ENCODE measurements at regions not wholly inside any gene's neighbourhood (a gene's known extent, or its start where the extent isn't known, plus 50 kb on each side); places are given as distances from the start of the nearest gene placed in this dataset.

DNA sequence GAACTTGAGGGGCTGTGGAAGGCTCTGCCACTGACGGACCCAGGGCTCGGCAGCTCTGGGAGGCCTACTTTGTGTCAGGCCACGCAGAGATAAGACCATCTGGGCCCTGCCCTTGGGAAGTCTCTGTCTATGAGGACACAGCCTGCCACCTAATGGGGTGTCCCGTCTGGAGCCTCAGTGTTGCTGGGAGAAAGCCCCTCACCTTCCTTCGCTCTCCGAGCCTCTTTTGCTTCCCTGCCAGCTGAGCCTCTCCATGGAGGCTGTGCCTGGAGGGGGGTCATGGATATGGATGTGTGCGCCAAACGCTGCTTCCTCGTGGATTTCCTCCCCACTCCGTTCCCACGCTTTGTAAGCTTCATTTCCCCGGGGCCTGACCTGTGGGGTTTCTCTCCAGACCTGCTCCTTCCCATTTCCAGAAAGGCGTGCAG is 228.8 kb downstream of the SEC14L1 start:
- no peak for DNase-seq
- in situ Hi-C loops (cut with HindIII; ENCODE audit: low pct_ligation_motif_present, low pct_unique_long_range_greater_than_20kb, low sequenced_read_pairs): no loop called here

DNA sequence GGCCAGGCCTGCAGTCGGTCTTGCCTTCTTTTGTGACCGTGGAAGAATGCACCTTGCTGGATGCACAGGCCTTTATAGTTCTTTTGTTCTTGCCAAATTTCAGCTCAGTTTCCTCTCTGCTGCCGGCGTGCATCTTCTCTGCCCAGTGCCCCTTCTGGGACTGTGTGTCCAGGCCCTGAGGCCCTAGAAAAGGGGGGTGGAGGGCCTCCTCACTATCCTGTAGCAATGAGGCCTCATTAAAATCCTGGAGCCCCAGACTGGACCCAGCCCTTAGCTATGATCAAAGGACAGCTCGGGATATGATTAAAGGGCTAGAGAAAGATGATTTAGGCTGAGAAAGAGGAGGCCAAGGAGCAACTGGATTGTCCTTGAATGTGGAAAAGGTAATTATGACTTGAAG is 229.8 kb downstream of the SEC14L1 start:
- no peak for DNase-seq

DNA sequence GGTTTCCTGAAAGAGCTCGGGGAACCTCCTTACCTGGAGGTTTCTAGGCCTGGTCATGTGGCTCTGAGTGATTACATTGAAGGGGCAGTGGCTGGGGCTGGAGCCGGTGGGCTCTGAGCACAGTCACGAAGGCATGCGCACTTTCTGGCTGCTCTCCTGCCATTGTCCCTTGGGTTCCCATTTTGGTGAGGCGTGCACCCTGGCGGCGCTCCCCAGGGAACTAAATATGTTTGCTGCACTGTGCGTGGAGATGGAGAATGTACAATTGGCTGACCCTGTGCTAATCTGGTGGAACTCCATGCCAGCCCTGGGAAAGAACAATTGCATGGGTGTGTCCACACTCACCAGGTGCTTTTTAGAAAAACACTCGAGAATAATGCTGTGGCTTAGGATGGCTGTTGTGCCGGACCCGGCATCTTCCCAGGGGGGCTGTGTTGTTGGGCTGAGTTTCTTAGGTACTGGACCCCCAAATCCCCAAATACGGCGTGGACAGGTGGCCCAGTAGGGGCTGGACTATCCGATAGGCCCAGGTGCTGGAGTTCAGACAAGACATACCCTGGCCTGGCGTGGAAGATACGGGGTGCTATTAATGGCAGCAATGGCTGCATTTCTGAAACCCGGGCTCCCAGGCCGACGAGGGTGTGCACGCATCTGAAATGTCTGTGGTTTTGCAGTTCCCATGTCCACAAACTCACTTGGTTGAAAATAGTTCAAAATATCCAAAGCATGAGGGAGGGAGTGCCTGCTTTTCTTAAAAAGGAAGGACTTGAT is 230.5 kb downstream of the SEC14L1 start:
- no peak for DNase-seq
- in situ Hi-C loops (cut with HindIII; ENCODE audit: low pct_ligation_motif_present, low pct_unique_long_range_greater_than_20kb, low sequenced_read_pairs): no loop called here

More for the DNA sequence above, 229.8 kb downstream of the SEC14L1 start:
- in situ Hi-C loops (cut with HindIII; ENCODE audit: low pct_ligation_motif_present, low pct_unique_long_range_greater_than_20kb, low sequenced_read_pairs): no loop called here

DNA sequence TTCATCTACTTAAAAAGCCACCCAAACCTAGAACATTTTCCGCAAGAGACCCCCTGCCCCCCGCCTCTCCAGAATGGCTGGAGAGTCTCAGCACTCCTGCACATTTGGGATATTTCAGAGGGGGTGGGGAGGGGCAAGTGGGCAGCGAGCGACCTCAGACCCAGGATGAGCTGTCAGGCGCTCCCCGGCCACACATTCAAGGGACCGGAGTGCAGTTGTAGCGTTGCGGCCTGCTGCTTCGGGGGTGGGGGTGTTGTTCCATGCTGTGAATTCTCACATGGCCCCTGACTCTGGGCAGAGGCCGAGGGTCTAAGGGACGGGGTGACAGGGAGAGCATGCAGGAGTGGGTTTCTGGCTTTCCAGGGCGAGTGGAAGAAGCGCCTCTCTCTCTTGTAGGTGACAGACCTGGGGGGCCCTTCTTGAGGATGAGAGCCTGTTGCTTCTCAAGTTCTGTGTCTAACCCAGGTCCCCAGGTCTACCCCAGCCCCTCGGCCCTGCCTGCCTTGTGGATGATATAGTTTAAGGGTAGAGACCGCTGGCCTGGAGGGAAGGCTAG is 231.2 kb downstream of the SEC14L1 start:
- in situ Hi-C loops (cut with HindIII; ENCODE audit: low pct_ligation_motif_present, low pct_unique_long_range_greater_than_20kb, low sequenced_read_pairs): no loop called here
- no peak for DNase-seq

DNA sequence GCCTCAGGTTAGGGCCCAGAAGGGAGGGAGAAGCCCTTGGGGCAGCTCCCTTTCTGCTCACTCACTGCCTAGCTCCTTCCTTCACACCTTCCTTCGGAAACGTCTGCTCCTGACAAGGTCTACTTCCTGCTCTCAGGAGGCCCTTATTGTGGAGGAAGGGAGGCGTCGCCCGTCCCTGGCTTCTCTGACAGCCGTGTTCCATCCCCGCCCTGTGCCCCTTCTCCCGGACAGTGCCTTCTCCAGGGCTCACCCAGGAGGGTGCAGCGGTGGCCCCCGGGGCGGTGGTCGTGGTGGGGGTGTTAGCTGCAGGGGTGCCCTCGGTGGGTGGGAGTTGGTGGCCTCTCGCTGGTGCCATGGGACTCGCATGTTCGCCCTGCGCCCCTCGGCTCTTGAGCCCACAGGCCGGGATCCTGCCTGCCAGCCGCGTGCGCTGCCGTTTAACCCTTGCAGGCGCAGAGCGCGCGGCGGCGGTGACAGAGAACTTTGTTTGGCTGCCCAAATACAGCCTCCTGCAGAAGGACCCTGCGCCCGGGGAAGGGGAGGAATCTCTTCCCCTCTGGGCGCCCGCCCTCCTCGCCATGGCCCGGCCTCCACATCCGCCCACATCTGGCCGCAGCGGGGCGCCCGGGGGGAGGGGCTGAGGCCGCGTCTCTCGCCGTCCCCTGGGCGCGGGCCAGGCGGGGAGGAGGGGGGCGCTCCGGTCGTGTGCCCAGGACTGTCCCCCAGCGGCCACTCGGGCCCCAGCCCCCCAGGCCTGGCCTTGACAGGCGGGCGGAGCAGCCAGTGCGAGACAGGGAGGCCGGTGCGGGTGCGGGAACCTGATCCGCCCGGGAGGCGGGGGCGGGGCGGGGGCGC is 231.9 kb downstream of the SEC14L1 start:
- in situ Hi-C loops (cut with HindIII; ENCODE audit: low pct_ligation_motif_present, low pct_unique_long_range_greater_than_20kb, low sequenced_read_pairs): no loop called here
- DNase-seq: no peak

DNA sequence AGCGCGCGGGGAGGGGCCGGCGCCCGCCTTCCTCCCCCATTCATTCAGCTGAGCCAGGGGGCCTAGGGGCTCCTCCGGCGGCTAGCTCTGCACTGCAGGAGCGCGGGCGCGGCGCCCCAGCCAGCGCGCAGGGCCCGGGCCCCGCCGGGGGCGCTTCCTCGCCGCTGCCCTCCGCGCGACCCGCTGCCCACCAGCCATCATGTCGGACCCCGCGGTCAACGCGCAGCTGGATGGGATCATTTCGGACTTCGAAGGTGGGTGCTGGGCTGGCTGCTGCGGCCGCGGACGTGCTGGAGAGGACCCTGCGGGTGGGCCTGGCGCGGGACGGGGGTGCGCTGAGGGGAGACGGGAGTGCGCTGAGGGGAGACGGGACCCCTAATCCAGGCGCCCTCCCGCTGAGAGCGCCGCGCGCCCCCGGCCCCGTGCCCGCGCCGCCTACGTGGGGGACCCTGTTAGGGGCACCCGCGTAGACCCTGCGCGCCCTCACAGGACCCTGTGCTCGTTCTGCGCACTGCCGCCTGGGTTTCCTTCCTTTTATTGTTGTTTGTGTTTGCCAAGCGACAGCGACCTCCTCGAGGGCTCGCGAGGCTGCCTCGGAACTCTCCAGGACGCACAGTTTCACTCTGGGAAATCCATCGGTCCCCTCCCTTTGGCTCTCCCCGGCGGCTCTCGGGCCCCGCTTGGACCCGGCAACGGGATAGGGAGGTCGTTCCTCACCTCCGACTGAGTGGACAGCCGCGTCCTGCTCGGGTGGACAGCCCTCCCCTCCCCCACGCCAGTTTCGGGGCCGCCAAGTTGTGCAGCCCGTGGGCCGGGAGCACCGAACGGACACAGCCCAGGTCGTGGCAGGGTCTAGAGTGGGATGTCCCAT is 232.8 kb downstream of the SEC14L1 start:
- in situ Hi-C loops (cut with HindIII; ENCODE audit: low pct_ligation_motif_present, low pct_unique_long_range_greater_than_20kb, low sequenced_read_pairs): no loop called here
- DNase-seq: no peak

DNA sequence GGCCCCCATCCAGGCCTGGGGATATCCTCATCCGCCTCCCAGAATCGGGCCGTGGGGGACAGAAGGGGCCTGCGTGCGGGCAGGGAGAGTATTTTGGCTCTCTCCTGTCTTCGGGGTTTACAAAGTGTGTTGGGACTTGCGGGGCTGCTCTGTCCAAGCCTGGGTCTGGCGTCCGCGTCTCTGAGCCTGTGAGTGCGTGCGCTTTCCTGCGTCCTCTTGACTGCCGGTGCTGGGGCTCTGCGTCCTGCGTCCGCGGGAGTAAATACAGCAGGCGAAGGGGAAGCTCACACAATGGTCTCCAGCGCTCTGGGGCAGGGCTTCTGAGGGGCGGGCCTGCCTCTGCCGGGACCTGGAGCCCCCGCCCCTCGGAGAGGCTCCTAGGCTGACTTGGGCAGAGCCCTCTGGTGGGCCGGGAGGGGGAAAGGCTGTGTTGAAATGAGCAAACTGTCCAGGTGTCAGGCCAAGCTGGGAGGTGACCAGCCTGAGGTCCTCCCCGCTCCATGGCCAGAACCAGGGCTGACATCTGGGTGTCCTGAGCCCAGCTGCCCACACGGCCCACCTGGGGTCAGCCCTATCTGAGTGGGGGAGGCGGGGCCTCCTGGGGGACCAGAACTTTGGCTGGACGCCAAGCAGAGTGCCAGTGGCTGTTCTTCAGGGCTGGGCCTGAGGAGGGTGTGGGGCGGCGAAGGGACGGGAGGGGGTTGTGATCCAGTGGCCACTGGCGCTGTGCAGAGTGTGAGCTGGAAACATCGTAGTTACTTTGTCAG is 233.6 kb downstream of the SEC14L1 start:
- DNase-seq: no peak
- in situ Hi-C loops (cut with HindIII; ENCODE audit: low pct_ligation_motif_present, low pct_unique_long_range_greater_than_20kb, low sequenced_read_pairs): no loop called here

DNA sequence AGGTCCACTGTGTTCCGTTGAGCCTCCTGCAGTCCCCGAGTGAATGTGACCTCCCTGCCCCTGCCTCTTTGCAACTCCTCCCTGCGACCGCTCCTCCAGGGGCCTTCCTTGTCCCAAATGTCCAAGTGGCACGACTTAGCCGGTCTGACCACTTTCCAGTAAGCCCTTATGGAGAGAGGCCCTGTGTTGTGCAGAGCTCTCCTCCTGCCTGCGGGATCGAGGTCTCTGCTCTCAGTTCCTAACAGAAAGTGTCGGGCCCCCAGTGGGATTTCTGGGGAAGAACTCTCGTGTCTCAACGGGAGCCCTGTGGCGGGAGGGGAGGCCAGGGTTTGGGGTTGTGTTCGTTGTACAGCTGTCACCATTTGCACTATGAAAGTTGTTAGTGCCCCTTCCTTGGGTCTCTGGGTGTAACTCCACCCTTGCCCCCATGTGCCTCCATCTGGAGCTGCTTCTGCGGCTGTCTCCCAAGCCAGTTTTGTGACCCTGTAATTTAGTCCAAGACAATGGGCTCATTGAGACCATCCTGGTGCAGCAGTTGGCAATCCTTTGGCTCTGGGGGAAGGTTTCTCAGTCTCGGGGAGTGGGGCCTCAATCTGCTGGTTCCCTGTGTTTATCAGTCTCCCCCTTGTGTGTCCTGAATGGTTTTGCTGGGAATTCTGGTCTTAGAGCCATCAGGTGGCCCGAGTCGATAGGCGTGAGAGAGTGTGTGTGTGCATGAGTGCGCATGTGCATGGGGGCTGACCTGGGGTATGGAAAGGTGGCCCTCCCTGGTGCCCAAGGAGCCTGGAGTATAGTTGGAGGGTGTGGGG is 234.5 kb downstream of the SEC14L1 start:
- DNase-seq: no peak
- in situ Hi-C loops (cut with HindIII; ENCODE audit: low pct_ligation_motif_present, low pct_unique_long_range_greater_than_20kb, low sequenced_read_pairs): no loop called here

DNA sequence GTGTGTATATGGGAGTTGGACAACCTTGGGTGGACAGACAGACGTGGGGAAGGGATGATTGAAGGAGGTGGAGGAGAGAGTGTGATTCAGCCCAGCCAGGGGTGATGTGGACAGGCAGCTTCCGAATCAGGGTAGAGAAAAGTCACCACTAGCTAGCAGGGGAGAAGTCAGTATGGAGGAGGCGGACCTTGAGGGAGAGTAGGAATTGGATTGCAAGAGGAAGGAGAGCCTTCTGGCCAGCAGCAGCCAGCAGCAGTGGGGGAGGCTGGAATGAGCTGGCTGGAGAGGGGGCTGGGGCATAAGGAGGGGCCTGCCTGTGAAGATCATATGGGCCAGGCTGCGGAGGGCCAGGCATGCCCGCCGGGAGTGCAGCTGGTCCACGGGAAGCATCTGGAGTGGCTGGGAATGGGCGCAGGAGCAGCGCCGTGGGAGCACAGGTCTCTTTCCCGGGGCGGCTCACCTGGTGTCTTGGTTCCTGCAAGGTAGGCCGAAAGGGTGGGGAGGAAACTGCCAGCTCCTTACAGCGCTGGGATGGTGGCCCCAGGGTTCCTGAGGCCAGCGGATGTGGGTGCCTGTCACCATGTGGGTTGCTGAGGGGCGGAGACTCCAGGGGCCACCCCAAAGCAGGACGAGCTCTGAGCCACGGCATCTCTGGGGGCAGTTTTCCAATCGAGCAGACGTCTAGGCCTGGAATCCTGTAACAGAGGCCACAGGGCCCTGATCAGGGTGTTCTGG is 235.3 kb downstream of the SEC14L1 start:
- DNase-seq: no peak
- in situ Hi-C loops (cut with HindIII; ENCODE audit: low pct_ligation_motif_present, low pct_unique_long_range_greater_than_20kb, low sequenced_read_pairs): no loop called here

DNA sequence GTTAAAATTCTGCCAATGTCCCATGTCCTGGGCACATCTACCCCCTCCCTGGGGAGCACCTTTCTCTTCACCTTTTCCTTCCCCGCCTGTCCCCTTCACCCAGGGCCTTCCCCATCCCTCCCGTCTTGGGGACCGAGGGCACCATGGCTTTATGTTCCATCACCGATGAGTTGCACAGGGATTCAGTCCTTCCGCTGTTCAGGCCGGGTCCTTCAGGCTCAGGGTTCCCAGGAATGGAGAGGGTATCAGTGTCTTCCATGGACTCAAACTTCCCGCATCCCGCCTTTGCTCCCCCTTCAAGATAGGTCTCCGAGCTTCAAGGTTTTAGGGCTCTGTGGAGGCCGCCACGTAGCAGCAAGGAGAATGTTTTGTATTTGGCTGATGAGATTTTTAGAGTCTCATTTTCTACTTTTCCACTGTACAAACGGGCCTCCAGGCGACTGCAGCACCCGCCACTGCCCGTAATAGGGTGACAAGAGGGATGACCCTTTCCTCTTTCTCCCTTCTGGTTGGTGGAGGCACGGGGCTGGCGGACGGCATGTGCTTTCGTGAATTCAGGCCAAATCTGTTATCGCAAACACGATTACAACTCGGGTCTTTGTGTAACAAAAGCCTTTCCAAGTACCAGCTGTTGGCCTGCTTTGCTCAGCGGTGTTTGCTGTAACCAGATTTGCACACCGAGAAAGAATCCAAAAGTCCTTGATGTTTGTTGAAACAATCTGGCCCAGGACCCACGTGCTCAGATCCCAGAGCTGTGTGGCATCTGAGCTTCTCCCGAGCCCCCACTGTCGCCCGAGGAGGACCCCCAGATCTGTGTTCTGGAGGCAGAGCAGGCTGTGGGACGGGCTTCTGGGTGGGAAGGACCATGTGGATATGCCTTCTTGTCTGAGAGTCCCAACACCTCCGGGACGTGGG is 236.3 kb downstream of the SEC14L1 start:
- in situ Hi-C loops (cut with HindIII; ENCODE audit: low pct_ligation_motif_present, low pct_unique_long_range_greater_than_20kb, low sequenced_read_pairs): no loop called here
- DNase-seq: no peak

DNA sequence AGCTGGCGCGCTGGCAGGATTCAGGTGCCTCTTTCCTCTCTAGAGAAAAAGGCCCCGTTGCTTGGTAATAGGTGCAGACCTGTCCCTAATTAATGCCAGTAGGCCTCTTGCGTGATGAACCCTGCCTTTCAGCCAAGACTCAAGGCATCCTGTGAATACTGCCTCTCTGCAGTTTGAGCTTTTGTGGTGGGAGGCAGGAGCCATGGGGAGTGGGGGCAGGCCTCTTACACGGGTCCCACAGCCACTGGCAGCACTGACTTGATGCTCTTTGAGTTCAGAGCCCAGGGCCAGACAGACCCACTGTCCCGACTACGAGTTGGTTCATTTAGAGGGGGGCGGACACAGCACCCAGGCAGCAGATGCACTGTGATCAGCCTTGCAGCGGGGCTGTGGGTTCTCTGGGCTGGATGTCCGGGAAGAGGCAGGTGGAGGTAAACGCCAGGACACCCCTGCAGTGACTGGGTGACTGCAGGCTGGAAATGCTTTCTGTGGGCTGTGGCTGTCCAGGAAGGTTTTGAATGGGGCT is 237.0 kb downstream of the SEC14L1 start:
- in situ Hi-C loops (cut with HindIII; ENCODE audit: low pct_ligation_motif_present, low pct_unique_long_range_greater_than_20kb, low sequenced_read_pairs): no loop called here

DNA sequence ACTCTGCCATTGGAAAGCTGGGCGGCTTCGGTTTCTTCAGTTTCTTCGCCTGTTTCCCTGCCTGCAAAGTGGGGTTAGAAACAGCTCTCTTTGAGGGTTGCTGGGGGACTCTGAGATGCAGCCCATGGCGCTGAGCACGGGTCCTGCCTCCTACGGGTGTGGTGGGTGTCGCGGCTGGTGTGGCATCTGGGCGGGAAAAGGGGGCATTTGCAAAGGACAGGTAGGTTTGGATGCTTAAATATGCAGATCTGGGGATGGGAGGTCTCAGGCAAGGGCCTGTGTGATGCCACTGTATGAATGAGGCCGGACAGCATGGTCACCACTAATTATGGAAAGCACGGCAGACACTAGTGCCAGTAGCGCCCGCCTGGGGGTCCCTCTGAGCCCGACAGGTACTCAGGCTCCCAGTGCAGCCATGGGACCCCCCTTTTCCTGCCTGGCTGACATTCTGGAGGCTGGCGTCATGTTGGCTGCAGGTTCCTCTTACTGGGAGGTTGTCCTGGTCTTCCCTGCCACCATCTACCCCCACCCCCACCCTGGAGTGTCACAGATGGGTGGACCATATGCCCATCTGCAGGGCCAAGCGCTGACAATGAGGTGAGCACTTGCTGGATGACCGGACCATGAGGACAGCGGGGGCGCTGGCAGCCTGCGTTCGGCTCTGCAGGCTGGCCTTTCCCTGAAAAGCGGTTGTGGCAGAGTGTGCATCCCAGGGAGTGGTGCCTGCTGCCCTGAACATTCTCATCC is 237.7 kb downstream of the SEC14L1 start:
- no peak for DNase-seq
- in situ Hi-C loops (cut with HindIII; ENCODE audit: low pct_ligation_motif_present, low pct_unique_long_range_greater_than_20kb, low sequenced_read_pairs): no loop called here

More for the DNA sequence above, 237.0 kb downstream of the SEC14L1 start:
- DNase-seq: no peak

DNA sequence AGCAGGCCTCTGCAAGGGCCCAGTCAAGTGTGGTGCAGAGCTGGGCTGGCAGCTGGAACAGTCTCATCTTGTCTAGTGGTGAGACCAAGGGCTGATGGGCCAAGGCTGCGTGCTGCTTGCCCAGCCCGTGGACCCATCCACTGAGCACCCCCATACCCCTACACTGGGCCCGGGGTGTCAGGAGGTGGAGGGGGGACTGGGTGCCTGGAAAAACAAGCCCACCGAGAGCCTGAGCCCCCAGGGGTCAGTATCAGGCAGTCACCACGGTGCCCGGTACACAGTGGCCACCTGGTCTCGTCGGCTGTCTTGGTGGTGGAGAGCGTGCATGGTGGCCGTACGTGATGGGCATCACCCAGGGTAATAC is 238.3 kb downstream of the SEC14L1 start:
- no peak for DNase-seq
- in situ Hi-C loops (cut with HindIII; ENCODE audit: low pct_ligation_motif_present, low pct_unique_long_range_greater_than_20kb, low sequenced_read_pairs): no loop called here

DNA sequence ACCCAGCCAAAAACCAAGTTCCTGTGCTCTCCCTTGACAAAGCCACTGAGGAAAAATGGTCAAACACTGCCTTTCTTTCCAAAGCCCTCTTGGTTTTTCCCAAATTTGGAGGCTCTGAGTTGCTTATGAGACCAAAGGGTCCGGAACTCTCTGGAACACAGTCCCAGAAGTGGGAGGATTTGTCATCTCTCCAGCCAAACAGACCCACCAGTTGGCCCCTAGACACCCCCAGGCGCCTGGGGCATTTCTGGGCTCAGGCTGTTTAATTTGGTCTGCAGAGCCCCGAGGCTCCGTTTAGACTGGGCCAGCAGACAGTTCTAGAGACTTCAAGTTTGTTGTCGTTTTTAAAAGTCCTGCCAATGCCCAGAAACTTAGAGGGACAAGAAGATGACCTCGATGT is 239.1 kb downstream of the SEC14L1 start:
- in situ Hi-C loops (cut with HindIII; ENCODE audit: low pct_ligation_motif_present, low pct_unique_long_range_greater_than_20kb, low sequenced_read_pairs): no loop called here

More for the DNA sequence above, 239.1 kb downstream of the SEC14L1 start:
- no peak for DNase-seq

Measured in ACHN (cell line).